DND-41 (cell line): ENCODE measurements at regions not wholly inside any gene's neighbourhood (a gene's known extent, or its start where the extent isn't known, plus 50 kb on each side); places are given as distances from the start of the nearest gene placed in this dataset.

Experiments used
- ATAC-seq: fragments of 200-7000 bp; cut with Tn5 transposase; 3 replicates; pipeline ENCODE4 v1.9.1; 2021; ENCODE audit warnings: low read depth; ENCODE audit not compliant: insufficient read depth
- DNase-seq: peaks from one replicate; pipeline ENCODE4 v3.0.0-alpha.2; 2020
- H2AFZ ChIP-seq: 2 replicates; pipeline ENCODE4 v1.6.0; 2012; ENCODE audit warnings: low read depth, low read length
- H3K27ac ChIP-seq: 2 replicates; pipeline ENCODE4 v1.5.1; 2012; ENCODE audit warnings: low read length, inconsistent platforms
- H3K27me3 ChIP-seq: fragments of 200-600 bp; sonication (generic); 2 replicates; pipeline ENCODE4 v1.6.0; 2012; ENCODE audit warnings: low read length, mild to moderate bottlenecking, inconsistent platforms; ENCODE audit not compliant: insufficient read depth, poor library complexity
- H3K36me3 ChIP-seq: 2 replicates; pipeline ENCODE4 v1.5.1; 2012; ENCODE audit warnings: low read length, inconsistent platforms; ENCODE audit not compliant: insufficient read depth
- H3K4me1 ChIP-seq: 2 replicates; pipeline ENCODE4 v1.5.1; 2012; ENCODE audit warnings: mild to moderate bottlenecking, low read length; ENCODE audit not compliant: insufficient read depth
- H3K4me2 ChIP-seq: 2 replicates; pipeline ENCODE4 v1.6.0; 2012; ENCODE audit warnings: mild to moderate bottlenecking, moderate library complexity, low read length, inconsistent platforms; ENCODE audit not compliant: insufficient read depth
- H3K4me3 ChIP-seq, 2 experiments: fragments of 200-600 bp in 1 of 2; shearing (Covaris generic) in 1 of 2; 2 replicates each; pipeline ENCODE4 v1.5.1; 2012 to 2016; ENCODE audit warnings: inconsistent platforms in 2 of 2, low read length in 2 of 2, mild to moderate bottlenecking in 2 of 2, low read depth in 1 of 2, moderate library complexity in 1 of 2
- H3K79me2 ChIP-seq: 2 replicates; pipeline ENCODE4 v1.6.0; 2012; ENCODE audit warnings: low read length, inconsistent platforms; ENCODE audit not compliant: insufficient read depth
- H3K9ac ChIP-seq: 2 replicates; pipeline ENCODE4 v1.6.0; 2012; ENCODE audit warnings: low read depth, mild to moderate bottlenecking, inconsistent platforms, low read length, moderate library complexity
- H3K9me3 ChIP-seq: 2 replicates; pipeline ENCODE4 v1.5.1; 2012; ENCODE audit warnings: low read length, moderate library complexity, mild to moderate bottlenecking, inconsistent platforms; ENCODE audit not compliant: insufficient read depth, severe bottlenecking
- H4K20me1 ChIP-seq: 2 replicates; pipeline ENCODE4 v1.6.0; 2012; ENCODE audit warnings: low read length; ENCODE audit not compliant: insufficient read depth
- EZH2 ChIP-seq: IDR thresholded peaks from 3 replicates; pipeline ENCODE4 v1.6.1; 2012; ENCODE audit warnings: borderline replicate concordance, low read depth, mild to moderate bottlenecking, moderate library complexity, low read length, inconsistent platforms; ENCODE audit not compliant: severe bottlenecking
- TF ChIP-seq, protein P1 (sequence below): IDR thresholded peaks from 2 replicates; pipeline ENCODE4 v1.5.1; 2012; ENCODE audit warnings: borderline replicate concordance, low read length, moderate library complexity, mild to moderate bottlenecking; ENCODE audit not compliant: poor library complexity, severe bottlenecking; ENCODE audit errors: extremely low read depth

DNA sequence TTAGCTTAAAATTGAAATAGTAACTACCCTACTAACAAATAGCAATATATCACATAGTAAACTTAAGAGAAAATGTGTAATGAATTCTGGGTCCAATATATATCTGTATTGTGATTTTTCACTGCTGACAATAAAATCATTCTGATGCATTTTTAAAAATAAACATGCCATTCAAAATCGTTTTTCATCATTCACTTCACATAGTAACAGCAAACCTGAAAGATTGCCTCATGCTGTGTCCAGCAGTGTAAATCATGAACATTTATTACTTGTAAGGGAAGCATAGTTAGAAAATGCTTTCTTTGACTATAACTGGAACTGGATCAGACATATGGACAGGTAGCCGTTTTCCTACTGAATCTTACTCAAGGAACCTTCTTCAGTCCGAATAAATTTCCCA lies 446.1 kb downstream of the UTRN start:
- no peak overlapping the region for H3K27ac ChIP-seq
- no peak overlapping the region for H2AFZ ChIP-seq
- no peaks in the 10 kb centered on the region for H3K9me3 ChIP-seq
- no peaks in the 10 kb centered on the region for H4K20me1 ChIP-seq
- TF ChIP-seq EZH2: no peak
- TF ChIP-seq, protein P1, sequence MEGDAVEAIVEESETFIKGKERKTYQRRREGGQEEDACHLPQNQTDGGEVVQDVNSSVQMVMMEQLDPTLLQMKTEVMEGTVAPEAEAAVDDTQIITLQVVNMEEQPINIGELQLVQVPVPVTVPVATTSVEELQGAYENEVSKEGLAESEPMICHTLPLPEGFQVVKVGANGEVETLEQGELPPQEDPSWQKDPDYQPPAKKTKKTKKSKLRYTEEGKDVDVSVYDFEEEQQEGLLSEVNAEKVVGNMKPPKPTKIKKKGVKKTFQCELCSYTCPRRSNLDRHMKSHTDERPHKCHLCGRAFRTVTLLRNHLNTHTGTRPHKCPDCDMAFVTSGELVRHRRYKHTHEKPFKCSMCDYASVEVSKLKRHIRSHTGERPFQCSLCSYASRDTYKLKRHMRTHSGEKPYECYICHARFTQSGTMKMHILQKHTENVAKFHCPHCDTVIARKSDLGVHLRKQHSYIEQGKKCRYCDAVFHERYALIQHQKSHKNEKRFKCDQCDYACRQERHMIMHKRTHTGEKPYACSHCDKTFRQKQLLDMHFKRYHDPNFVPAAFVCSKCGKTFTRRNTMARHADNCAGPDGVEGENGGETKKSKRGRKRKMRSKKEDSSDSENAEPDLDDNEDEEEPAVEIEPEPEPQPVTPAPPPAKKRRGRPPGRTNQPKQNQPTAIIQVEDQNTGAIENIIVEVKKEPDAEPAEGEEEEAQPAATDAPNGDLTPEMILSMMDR: no peak
- H3K79me2 ChIP-seq: peaks cover 6% of the 10 kb centered on the region
- H3K4me1 ChIP-seq: peaks cover 5% of the 10 kb centered on the region
- H3K4me3 ChIP-seq: no peak overlapping the region
- ATAC-seq (no peak), DNase-seq (no peak)
- H3K36me3 ChIP-seq: peaks cover 46% of the 10 kb centered on the region
- H3K27me3 ChIP-seq: no peaks in the 10 kb centered on the region
- H3K9ac ChIP-seq: no peak overlapping the region
- H3K4me2 ChIP-seq: no peak overlapping the region

DNA sequence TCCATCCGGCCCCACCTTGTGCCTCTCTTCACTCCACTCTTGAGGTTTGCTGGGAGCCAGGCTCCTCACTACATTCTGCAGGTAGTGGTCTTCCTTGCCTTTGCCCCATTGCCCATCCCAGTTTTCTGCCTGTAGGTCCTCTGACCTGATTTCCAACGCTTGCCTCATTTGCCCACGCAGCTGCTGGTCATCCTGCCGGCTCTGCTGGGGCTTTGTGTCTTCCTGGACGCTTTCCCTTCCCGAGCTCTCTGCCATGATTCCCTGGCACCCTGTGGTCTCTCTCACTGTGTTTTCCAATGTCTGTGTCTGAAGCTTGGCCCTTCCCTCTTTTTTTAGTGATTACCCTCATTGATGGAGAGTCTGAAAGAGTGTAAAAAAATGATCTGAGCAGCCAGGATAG lies 451.6 kb downstream of the UTRN start:
- no peaks in the 10 kb centered on the region for H3K9me3 ChIP-seq
- no peaks in the 10 kb centered on the region for H3K27me3 ChIP-seq
- H3K27ac ChIP-seq: no peak overlapping the region
- H3K9ac ChIP-seq: no peak overlapping the region
- no peaks in the 10 kb centered on the region for H3K4me1 ChIP-seq
- H3K4me2 ChIP-seq: no peak overlapping the region
- peaks cover 52% of the 10 kb centered on the region for H3K36me3 ChIP-seq
- no peaks in the 10 kb centered on the region for H3K79me2 ChIP-seq
- H4K20me1 ChIP-seq: no peaks in the 10 kb centered on the region
- DNase-seq: no peak
- H3K4me3 ChIP-seq: no peak overlapping the region
- TF ChIP-seq EZH2: no peak
- TF ChIP-seq, protein P1: no peak
- H2AFZ ChIP-seq: no peak overlapping the region
- no peak for ATAC-seq

DNA sequence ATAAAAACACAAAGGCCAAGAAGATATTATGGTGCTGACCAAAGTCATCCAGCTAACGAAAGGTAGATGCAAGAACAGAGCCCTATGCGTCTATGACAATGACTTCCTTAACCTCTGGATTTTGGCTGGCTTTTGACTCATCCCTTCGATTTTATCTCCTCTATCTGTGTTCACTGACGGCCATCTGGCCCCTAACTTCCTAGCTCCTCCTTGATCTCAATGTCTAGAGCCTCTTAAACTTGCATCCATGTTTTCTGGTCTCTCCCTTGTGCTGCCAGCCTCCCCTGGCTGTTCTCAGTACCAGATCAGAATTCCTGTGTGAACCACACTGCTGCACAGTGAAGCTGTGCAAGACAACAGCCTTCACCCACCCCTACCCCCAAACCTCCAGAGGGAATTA lies 452.9 kb downstream of the UTRN start:
- peaks cover 41% of the 10 kb centered on the region for H3K36me3 ChIP-seq
- no peak overlapping the region for H3K9ac ChIP-seq
- ATAC-seq (no peak), DNase-seq (no peak)
- no peak overlapping the region for H3K4me2 ChIP-seq
- TF ChIP-seq, protein P1: no peak
- TF ChIP-seq EZH2: no peak
- no peaks in the 10 kb centered on the region for H3K27me3 ChIP-seq
- no peaks in the 10 kb centered on the region for H4K20me1 ChIP-seq
- H3K4me3 ChIP-seq: no peak overlapping the region
- no peaks in the 10 kb centered on the region for H3K79me2 ChIP-seq
- H3K27ac ChIP-seq: peak overlapping the region; percentile 32; the same call in 1 of the 2 replicates
- no peaks in the 10 kb centered on the region for H3K4me1 ChIP-seq
- H3K9me3 ChIP-seq: no peaks in the 10 kb centered on the region
- no peak overlapping the region for H2AFZ ChIP-seq

DNA sequence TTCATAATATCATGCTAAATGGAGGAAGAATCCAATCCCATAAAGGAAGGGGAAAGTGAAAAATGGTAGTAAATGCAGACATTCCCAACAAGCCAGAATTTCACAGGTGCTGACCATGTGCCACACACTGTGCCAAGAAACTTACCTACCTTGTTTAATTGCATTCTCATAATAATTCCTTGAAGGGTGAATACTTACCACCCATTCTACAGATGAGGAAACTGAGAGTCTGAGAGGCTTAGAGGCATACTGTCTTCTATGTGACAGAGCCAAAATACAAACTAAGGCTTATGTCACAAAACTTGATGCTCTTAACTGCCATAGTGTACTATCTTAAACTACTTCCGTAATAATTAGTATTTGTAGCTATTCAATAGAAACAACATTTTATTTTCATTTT lies 454.7 kb downstream of the UTRN start:
- no peak overlapping the region for H3K27ac ChIP-seq
- no peak overlapping the region for H2AFZ ChIP-seq
- H3K4me1 ChIP-seq: no peaks in the 10 kb centered on the region
- DNase-seq: no peak
- no peak overlapping the region for H3K4me2 ChIP-seq
- H3K27me3 ChIP-seq: no peaks in the 10 kb centered on the region
- peaks cover 32% of the 10 kb centered on the region for H3K36me3 ChIP-seq
- H3K4me3 ChIP-seq: no peak overlapping the region
- TF ChIP-seq, protein P1: no peak
- no peak for TF ChIP-seq EZH2
- no peaks in the 10 kb centered on the region for H4K20me1 ChIP-seq
- no peaks in the 10 kb centered on the region for H3K9me3 ChIP-seq
- no peak for ATAC-seq
- no peak overlapping the region for H3K9ac ChIP-seq
- no peaks in the 10 kb centered on the region for H3K79me2 ChIP-seq
